ENCODE measurements at regions not wholly inside any gene's neighbourhood (a gene's known extent, or its start where the extent isn't known, plus 50 kb on each side); places are given as distances from the start of the nearest gene placed in this dataset.

DNA sequence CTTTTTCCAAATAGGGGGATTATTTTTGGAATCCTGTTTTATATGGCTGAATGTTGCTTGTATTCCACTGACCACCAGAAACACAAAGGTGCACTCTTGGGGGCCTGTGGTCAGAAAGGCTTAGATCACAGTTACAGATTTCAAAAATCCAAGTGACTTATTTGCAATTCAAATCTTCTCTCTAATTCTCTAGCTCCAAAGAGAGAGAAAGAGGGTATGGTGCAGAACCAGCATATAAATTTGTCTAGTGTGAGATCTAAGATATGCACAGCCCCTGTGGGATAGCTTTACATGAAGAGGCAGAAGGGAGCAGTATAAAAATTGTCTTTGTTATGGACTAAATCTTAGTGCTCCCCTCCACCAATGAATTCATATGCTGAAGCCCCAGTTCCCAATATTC is 1121.7 kb upstream of the CELF2 start:
- Histone ChIP-seq H3K27me3 (ENCODE audit: control insufficient read depth, insufficient read depth, low read length) (no peaks in the 10 kb centered on the region), H2BK120ac (ENCODE audit: low read depth, low read length) (no peak overlapping the region), H3K4me1 (ENCODE audit: control insufficient read depth, insufficient read depth, low read length) (no peaks in the 10 kb centered on the region), H3K79me1 (ENCODE audit: low read depth in 1 of 2, low read length in 2 of 2) (no peaks in the 10 kb centered on the region), H3K23ac (ENCODE audit: low read depth, low read length) (no peak overlapping the region), H3K9me1 (ENCODE audit: insufficient read depth, low read length) (no peaks in the 10 kb centered on the region), H4K91ac (ENCODE audit: insufficient read depth, low read depth, low read length) (no peak overlapping the region), H3K9ac (ENCODE audit: low read depth, low read length) (no peak overlapping the region), H3K4me3 (ENCODE audit: insufficient read depth, low read depth, low read length) (no peak overlapping the region), H3K36me3 (ENCODE audit: control insufficient read depth, insufficient read depth, low read length) (no peaks in the 10 kb centered on the region), H3K56ac (ENCODE audit: extremely low read depth, insufficient read depth, low read length) (no peak overlapping the region), H3K18ac (ENCODE audit: low read depth, low read length) (no peak overlapping the region), H2AK9ac (replicated peaks; ENCODE audit: low read depth, low read length, poor library complexity) (no peak overlapping the region), H2BK5ac (ENCODE audit: low read depth, low read length, poor library complexity, severe bottlenecking) (no peak overlapping the region), H2AK5ac (ENCODE audit: low read depth, low read length) (no peak overlapping the region), H3K27ac (ENCODE audit: insufficient read depth, low read length) (no peak overlapping the region), H3K4ac (ENCODE audit: low read depth, low read length) (no peak overlapping the region), H2BK15ac (ENCODE audit: low read depth, low read length) (no peak overlapping the region), H3K14ac (replicated peaks; ENCODE audit: low read depth, low read length) (no peak overlapping the region), H3K4me2 (ENCODE audit: low read depth, low read length) (no peak overlapping the region), H2BK20ac (ENCODE audit: low read depth, low read length) (no peak overlapping the region), H2AFZ (replicated peaks; ENCODE audit: low read length, poor library complexity) (no peak overlapping the region), H4K8ac (ENCODE audit: low read depth in 2 of 2, low read length in 2 of 2) (no peak overlapping the region), H4K5ac (ENCODE audit: low read depth, low read length) (no peak overlapping the region), H4K20me1 (ENCODE audit: insufficient read depth, low read length) (no peaks in the 10 kb centered on the region), H3K9me3 (ENCODE audit: control insufficient read depth, insufficient read depth, low read length) (no peaks in the 10 kb centered on the region)
- ATAC-seq (ENCODE audit: low read depth) (no peak), DNase-seq (no peak)
- ChIA-PET CTCF (no interaction called here), POLR2A (ENCODE audit: unreplicated experiment) (no interaction called here)
- BruUV-seq (replicated peaks): no TSS peak
- dilution Hi-C loops (cut with HindIII; ENCODE audit: low sequenced_read_pairs, unreplicated experiment): no loop called here
- intact Hi-C loops (cut with micrococcal nuclease): no loop called here
- TF ChIP-seq BHLHE40 (IDR thresholded peaks at IDR 0.05; ENCODE audit: low read depth, low read length): no peak
- no peak for TF ChIP-seq MAFK (IDR thresholded peaks at IDR 0.05; ENCODE audit: low read depth, low read length)
- TF ChIP-seq POLR2A (IDR thresholded peaks at IDR 0.05; ENCODE audit: low read depth, low read length): no peak
- TF ChIP-seq, protein P1, sequence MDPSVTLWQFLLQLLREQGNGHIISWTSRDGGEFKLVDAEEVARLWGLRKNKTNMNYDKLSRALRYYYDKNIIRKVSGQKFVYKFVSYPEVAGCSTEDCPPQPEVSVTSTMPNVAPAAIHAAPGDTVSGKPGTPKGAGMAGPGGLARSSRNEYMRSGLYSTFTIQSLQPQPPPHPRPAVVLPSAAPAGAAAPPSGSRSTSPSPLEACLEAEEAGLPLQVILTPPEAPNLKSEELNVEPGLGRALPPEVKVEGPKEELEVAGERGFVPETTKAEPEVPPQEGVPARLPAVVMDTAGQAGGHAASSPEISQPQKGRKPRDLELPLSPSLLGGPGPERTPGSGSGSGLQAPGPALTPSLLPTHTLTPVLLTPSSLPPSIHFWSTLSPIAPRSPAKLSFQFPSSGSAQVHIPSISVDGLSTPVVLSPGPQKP (IDR thresholded peaks at IDR 0.05; ENCODE audit: borderline replicate concordance, low read depth, low read length): no peak
- TF ChIP-seq RAD21 (IDR thresholded peaks at IDR 0.05; ENCODE audit: low read length): no peak
- no peak for TF ChIP-seq FOS (IDR thresholded peaks at IDR 0.05; ENCODE audit: low read depth, low read length)
- no peak for TF ChIP-seq RCOR1 (IDR thresholded peaks at IDR 0.05; ENCODE audit: insufficient replicate concordance, low read length)
- no peak for TF ChIP-seq NFE2L2 (IDR thresholded peaks at IDR 0.05; ENCODE audit: low read depth, low read length)
- TF ChIP-seq MXI1 (IDR thresholded peaks at IDR 0.05; ENCODE audit: borderline replicate concordance, low read depth, low read length): no peak
- no peak for TF ChIP-seq CHD1 (IDR thresholded peaks at IDR 0.05; ENCODE audit: low read depth, low read length)
- TF ChIP-seq SMC3 (IDR thresholded peaks at IDR 0.05; ENCODE audit: low read depth, low read length): no peak
- in situ Hi-C loops (cut with MboI; ENCODE audit: low sequenced_read_pairs): no loop called here

Measured in IMR-90 (cell line).